GM12874 (cell line): ENCODE measurements at regions not wholly inside any gene's neighbourhood (a gene's known extent, or its start where the extent isn't known, plus 50 kb on each side); places are given as distances from the start of the nearest gene placed in this dataset.

Experiments
- TF ChIP-seq, protein P1 (sequence below): IDR thresholded peaks from 2 replicates; pipeline ENCODE4 v1.5.1; 2011; ENCODE audit warnings: low read depth, mild to moderate bottlenecking, control low read depth, low read length, moderate library complexity; ENCODE audit not compliant: insufficient read depth

DNA sequence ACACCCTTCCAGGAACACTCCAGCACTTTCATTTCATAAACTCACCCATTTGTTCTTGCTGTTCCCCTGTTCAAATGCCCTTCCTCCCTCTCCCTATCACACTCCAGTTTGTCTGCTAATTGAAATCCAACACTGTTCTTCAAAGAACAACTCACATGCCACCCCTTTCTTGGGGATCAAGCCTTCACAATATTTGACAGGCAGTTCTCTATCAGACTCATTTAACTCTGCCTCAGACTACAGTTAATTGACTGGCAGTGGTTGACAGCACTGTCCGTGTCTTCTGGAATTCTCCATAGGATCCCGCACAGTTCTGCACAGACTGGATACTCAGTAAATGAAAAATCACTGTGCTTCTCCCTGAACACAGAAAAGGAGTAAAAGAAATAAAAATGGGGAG is 87.8 kb downstream of the PMP22 start:
- TF ChIP-seq, protein P1, sequence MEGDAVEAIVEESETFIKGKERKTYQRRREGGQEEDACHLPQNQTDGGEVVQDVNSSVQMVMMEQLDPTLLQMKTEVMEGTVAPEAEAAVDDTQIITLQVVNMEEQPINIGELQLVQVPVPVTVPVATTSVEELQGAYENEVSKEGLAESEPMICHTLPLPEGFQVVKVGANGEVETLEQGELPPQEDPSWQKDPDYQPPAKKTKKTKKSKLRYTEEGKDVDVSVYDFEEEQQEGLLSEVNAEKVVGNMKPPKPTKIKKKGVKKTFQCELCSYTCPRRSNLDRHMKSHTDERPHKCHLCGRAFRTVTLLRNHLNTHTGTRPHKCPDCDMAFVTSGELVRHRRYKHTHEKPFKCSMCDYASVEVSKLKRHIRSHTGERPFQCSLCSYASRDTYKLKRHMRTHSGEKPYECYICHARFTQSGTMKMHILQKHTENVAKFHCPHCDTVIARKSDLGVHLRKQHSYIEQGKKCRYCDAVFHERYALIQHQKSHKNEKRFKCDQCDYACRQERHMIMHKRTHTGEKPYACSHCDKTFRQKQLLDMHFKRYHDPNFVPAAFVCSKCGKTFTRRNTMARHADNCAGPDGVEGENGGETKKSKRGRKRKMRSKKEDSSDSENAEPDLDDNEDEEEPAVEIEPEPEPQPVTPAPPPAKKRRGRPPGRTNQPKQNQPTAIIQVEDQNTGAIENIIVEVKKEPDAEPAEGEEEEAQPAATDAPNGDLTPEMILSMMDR: no peak

DNA sequence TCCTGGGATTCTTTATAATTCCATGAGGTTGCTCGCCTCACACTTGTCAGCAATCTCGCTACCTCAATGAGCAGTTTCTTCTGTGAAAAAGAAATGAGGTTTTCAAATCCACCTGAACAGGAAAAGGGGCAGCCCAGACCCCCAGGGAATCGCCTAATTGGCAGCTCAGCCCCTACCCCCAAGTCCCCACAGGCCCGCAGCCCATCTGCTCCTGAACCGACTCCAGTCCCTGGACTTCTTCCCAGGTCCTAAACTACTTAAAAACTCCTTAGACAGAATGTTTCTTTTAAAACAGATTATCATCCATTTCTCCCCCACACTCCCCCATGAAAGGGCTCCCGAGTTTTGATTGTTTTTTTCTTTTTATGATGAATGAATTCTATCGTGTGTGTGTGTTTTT is 89.8 kb downstream of the PMP22 start:
- TF ChIP-seq, protein P1: no peak

DNA sequence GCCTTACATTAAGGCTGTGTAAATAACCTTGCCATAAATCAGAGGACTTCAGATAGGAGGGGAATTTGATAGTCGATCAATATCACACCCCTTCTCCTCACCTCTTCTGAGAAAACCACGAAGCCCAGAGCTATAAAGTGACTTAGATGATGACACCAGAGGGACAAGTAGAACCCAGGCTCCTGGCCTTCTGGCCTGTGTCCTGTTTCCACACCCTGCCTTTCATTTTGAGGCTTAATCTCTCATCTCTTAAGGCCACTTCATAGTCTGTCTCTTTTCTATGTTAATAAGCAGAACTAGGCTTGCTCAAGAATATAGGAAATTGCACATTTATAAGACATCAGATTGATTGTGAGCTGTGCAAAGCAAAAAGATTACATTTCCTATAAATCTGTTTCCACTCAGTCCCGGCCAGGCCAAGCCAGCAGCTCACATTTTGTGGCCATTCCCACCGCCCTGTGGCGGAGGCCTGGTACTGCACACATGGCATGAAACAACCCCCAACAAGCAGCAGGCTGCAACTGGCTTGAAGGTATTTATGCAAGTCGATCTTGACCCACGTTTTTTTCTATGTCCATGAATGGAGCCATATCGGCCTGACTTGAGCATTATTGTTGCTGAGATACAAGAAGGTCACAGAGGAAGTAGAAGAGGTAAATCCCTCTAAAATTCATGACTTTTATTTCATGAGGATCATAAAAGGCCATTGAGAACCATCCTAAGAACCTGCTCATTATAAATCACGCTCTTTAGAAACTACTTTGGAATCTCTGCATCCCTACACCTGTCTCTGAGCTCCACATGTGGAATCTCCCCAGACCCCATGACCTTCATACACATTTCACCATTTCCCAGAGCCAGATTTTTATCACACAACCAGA is 93.7 kb downstream of the PMP22 start:
- TF ChIP-seq, protein P1: peak; percentile 64

DNA sequence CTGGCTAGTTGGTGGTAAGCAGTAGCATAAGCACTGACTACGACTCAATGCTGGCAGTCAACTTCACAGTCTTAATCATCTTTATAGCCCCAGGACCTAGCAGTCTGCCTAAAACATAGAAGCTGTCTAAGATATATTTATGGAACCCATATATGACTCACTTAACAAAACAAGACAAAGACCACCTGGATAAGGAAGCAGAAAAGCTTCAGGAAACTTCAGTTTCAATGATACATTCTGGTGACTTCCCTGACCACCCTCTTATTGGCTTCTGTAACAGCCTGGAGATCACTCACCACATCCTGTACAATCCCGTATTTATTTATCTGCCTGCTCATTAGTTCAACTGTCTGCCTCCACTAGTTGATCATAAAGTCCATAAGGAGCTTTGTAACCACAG is 95.5 kb downstream of the PMP22 start:
- TF ChIP-seq, protein P1: no peak

DNA sequence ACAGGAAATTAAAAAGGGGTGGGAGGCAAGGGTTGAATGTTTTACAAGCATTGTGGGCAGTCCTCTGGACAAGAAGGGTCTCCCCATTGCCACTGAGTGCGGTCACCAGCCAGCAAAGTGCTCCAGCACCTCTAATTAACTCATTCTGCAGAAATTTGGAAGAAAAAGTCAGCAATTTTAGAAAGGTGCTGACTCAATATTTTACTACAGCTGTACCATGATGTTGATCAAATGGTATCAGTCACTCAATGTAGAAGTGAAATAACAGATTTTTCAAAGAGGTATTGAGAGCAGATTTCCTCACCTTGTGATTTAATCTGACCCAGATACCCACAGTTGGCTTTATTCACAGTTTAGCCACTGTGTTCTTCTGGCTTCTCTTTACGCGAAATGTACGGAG is 96.7 kb downstream of the PMP22 start:
- TF ChIP-seq, protein P1: no peak

DNA sequence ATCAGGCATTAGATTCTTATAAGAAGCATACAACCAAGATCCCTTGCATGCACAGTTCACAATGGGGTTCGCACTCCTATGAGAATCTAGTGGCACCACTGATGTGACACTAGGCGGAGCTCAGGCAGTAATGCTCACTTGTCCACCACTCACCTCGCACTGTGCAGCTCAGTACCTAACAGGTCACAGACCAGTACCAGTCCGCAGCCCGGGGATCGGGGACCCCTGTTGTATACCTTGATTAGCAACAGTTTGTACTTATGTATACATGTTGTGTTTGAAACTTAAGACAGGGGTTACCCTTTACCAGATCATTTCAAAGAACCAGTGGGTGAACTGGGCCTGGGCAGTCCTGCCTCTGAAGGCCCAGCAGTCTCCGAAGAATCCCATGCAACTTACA is 103.7 kb downstream of the PMP22 start:
- TF ChIP-seq, protein P1: no peak

DNA sequence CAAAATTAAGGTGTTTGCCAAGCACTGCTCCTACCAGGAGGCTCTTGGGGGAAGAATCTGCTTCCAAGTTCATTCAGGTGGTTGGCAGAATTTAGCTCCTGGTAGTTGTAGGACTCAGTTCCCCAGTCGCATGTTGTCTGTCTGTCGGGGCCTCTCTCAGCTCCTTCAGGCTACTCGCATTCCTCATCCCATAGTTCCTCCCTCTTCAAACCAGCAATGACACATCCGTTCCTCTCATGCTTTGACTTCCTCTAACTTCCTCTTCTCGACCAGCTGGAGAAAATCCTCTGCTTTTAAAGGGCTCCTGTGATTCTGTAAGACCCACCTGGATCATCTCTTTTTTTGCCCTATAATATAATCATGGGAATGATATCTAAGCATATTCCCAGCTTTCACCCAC is 108.1 kb downstream of the PMP22 start:
- TF ChIP-seq, protein P1: no peak

DNA sequence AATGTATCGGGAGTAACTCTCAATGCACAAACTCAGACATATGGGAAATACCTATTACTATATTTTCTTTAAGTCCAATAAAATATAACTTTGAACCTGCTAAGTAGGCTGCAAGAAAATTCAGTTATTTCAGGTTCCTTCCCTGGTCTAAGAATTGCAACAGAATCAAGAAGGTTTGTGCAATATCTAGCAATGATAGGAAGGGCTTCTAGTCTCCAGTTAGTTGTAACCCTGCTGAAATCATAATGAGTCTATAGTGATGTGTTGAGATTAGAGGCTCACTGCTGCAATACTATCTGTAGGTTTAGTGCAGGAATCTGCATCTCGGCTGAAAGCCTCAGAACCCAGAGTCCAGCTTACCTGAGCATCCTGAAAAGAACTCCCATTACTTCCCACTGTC is 110.5 kb downstream of the PMP22 start:
- TF ChIP-seq, protein P1: no peak
